ENCODE measurements at regions not wholly inside any gene's neighbourhood (a gene's known extent, or its start where the extent isn't known, plus 50 kb on each side); places are given as distances from the start of the nearest gene placed in this dataset.
"Not testable (repeated sequence)": the region's sequence is repeated elsewhere in the genome, so short reads cannot be mapped to it uniquely, and the experiment has no call there.

GRCh38 chr2:18077704-18078103 lies 199.2 kb downstream of the KCNS3 start:
- DNase-seq (ENCODE audit: low read depth) = no peak

DNA sequence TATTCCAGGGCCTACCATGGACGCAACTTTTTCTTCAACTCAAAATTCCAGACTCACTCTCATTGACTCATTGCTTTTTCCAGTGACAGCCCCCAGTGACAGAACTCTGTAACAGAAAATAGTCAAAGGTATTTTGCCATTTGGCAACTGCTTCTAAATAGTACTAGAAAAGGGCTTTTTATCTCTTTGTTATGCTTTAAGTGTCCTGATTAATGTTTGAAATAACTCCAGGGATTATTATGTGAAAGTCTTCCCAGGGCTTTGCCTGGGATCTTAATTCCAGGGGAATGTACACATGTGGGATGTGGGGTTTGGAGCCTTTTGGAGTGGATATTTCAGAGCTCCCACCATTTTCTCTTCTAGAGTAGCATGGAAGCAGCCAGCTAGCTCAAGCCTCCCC lies 198.8 kb downstream of the KCNS3 start:
- DNase-seq (ENCODE audit: low read depth) = no peak

DNA sequence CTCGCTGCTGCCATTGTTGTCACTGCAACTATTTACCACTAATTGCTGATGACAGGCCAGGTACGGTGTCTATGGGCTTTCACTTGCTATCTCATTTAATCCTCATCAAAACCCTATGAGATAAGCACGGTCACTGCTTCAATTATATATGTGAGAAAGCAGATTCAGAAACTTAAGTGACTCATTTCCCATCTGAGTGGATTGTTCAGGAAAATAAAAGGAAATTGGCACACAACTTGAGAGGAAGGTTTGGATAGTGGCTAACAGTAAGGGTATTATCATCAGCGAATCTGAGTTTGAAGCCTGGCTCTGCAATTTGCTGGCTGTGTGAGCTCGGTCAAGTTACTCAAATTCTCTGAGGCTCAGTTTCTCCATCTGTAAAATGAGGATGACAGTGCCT lies 196.0 kb downstream of the KCNS3 start:
- DNase-seq (ENCODE audit: low read depth) = no peak

DNA sequence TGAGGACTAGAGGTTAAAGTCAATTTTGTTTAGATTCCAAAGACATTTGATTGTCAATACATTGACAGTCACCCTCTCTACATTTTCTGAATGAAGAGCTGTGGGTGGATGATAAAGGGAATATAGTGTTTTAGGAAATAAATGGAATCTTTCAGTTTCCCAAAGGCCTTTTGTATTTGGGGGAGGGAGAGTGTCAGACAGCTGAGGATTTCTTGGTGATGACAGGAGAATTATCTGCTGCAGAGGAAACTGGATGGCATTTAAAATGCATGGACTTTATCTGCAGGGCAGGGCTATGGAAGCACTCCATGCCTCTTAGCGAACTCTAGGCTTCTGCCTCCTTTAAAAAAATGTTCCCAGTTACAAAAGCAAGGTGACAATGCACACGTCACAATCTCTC lies 195.1 kb downstream of the KCNS3 start:
- DNase-seq (ENCODE audit: low read depth) = no peak

DNA sequence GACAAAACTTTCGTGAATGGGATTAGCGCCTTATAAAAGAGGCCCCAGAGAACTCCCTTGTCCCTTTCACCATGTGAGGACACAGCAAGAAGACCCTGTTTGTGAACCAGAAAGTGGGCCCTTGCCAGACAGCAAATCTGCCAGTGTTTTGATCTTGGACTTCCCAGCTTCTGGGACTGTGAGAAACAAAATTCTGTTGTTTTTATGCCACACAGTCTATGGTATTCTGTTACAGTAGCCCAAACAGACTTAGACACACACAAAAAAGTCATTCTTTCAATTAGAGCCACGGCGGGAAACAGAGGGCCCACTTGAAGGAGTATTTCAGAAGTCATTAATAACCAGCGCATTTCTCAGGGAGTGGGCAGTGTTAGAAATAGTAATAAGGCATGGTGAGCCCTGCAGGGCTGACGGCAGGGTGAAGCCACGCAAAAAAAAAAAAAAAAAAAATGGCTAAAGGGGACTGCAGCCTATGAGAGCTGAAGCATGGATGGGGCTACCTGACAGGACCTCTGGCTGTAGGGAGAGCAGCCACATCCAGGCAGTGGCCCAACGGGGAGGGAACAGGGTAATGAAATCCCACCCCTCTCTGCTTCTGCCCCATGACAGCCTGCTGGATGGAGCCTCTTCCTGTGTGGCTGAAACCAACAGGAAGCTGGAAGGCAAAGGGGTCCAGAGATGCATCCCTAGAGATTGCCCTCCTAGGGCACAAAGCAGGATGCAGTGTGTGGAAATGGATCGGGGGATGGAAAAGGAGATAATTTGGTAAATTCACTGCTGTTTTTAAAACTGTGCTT lies 189.3 kb downstream of the KCNS3 start:
- DNase-seq (ENCODE audit: low read depth) = no peak

DNA sequence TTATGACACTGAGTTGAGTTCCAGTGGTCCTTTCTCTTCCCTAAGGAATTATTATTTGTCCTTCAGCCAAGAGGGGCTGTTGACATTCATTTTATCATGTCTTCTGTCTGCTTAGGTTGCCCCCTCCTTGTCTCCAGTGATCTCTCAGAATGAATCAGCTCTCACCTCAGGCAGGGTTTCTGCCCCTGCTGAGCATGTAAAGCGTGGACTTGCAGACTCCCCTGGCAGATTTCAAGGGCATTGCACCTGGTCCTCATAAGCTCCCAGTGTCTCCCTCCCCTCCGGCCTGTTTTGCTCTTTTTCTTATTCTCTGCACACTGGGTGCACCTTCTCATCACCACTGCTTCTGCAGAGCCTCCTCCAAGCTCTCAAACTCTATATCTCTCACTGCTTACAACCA lies 188.4 kb downstream of the KCNS3 start:
- no peak for DNase-seq (ENCODE audit: low read depth)

GRCh38 chr2:18066066-18066465 lies 187.6 kb downstream of the KCNS3 start:
- DNase-seq (ENCODE audit: low read depth) = no peak

DNA sequence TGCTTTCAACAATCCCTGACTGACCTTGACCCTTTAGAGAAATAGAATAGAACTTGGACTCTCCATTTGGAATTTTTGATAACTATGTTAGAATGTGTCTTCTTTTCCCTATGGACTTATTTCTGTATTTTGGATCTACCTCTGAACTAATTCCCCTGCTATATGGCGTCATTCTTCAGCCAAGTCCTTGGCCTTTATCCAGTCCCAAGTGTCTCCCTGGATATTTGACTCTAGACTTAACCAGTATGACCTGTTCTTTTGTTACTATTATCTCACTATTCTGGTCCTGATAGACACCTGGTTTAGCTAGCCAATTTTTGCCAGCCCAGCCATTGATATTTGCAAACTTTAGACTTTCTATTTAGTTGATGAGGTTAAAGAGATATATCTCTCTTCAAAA lies 186.8 kb downstream of the KCNS3 start:
- no peak for DNase-seq (ENCODE audit: low read depth)

GRCh38 chr2:18063826-18064470 lies 185.5 kb downstream of the KCNS3 start:
- no peak for DNase-seq (ENCODE audit: low read depth)

DNA sequence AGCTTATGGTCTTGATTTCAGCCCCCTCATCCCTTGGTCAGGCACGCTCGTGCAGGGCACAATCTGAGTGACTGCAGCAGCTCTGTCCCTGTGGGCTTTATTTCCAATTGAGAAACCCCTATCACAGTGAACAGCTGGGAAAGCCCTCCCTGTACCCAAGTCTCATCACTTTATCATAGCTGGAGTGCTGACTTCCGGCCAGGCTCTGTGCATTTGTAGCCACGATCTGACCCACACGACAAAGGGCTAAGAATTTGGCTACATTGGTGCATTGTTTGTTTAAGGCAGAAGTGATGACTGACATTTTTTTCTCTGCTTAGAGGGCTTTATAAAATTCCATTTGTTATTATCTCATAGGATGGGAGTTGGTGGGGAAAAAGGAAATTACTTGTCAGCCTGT lies 184.4 kb downstream of the KCNS3 start:
- no peak for DNase-seq (ENCODE audit: low read depth)

DNA sequence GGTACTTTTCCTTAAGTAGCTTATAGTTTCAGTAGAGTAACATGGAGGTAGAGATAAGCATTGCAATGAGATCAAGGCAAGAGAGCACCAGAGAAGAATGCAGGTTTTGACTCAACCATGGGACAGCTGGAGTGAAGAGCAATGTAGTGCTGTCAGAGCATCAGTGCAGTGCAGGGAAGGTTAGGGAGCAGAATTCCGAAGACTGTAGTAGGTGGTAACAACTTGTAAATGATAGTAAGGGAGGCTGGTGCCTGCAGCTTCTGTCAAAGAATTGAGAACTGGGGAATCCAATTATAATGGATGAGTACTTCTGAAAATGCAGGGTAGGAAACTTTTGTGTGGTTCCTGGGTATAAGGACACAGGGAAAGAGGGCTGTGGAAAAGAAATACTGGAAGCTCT lies 183.2 kb downstream of the KCNS3 start:
- DNase-seq (ENCODE audit: low read depth) = no peak

DNA sequence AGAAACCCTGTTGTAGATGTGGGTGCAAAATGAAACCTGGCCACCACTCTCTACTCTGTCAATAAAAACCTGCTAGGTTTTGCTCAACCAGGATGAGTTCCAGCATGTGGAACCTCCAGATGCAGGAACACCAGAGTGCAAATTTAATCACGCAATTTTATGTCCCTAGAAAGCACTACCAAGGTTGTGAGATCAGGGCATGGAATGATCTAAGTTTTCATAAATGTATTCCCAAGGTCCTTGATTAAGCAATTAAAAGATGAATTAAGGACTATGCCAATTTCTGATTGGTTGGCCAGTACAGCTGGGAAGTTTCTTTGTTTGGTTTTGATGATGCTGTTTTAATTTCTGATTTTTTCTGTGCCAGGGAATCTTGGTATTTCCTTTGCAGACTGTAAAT lies 179.2 kb downstream of the KCNS3 start:
- no peak for DNase-seq (ENCODE audit: low read depth)

DNA sequence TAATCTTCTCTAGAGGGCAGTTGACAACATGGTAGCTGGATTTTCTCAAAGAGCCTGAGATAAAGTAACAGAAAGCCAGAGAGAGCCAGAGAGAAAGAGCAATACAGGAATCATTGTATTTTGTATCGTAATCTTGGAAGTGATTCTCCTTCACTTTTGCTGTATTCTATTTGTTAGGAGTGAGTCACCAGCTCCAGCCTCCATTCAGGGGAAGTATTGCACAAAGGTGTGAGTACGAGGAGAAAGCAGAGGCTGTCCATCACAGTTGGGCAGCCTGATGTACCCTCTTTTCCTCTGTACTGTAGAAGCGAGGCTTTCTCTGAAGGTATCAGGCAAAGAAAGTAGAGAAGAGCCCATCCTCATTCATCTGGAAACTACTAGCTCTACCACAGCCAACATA lies 176.8 kb downstream of the KCNS3 start:
- no peak for DNase-seq (ENCODE audit: low read depth)

DNA sequence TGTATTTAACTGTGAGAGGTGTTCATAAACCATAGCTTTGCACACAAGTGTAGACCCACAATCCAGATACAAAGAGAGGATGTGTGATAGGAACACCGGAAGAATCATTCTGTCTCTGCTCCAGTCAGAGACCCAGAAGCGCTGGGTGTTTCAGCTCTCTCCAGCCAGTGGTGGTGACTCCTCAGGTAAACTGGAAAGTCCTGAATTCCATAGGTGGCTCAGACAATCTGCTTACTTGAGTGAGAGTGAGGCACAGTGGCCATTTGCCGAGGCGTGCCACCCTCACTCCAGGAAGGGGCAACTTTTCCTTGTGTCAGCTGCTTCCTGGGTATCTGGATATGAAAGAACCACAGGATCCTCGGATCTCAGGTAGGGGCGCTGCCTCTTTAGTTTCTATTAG lies 171.5 kb downstream of the KCNS3 start:
- no peak for DNase-seq (ENCODE audit: low read depth)

DNA sequence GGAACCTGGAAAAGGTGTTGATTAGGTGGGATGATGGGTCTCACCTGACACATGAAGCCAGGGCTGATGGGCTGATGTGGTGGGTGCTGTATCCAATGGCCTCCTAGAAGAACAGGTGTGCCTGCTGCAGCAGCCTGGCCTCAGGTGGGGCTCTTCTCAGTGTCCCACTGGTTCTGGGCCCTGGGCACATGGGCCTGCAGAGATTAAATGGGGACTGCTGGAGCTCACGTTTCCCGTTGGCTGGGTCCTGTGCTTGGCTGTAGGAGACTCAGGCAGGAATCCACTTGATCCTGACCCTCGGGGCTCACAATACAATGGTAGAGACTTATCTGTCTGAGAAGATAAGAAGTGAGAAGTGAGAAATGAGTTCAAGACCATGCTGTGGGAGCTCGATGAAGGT lies 170.9 kb downstream of the KCNS3 start:
- DNase-seq (ENCODE audit: low read depth) = no peak

GRCh38 chr2:18047896-18048657 lies 169.6 kb downstream of the KCNS3 start:
- DNase-seq (ENCODE audit: low read depth) = no peak

DNA sequence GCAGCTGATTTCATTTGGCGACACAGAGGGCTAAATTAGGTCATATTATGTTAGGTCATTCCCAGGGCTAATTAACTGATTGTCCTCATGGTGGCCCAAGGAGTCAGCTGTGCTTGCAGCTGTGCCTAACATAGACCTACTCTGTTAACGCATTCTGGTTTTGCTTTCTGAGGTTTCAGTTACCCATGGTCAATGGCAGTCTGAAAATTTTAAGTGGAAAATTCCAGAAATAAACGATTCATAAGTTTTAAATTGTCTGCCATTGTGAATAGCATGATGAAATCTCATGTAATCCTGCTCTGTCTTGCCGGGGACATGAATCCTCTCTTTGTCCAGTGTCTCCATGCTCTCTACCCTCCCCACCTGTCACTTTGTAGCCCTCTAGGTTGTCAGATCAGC lies 168.7 kb downstream of the KCNS3 start:
- no peak for DNase-seq (ENCODE audit: low read depth)

DNA sequence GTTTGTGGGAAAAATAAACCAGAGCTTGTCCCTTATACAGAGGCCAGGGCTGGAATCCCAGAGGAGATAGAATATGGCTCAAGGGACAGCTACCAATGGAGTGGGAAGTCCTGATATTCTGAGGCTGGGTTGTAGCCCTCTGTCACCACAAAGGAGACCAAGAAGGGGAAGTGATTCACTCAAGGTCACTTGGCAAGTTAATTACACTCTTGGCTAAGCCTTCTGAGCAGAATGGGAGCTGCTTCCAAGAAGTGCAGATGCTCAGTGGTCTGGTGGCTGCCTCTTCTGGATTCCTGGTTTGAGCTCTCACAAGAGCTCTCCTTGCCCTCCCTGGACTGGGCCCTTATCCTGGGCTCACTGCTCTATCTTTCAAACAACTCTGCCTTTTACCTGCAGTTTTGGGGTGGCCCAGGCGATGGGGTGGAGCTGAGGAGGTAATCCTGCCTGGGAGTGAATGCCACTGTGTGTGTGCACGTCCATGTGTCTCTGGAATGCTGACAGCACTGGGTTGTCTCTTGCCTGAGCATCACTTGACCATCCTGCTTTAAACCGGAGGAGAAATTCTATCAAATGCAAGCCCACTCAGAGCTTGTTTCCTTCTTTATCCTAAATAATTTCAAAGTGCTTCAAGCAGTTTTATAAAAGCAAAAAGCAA lies 168.2 kb downstream of the KCNS3 start:
- DNase-seq (ENCODE audit: low read depth) = no peak

GRCh38 chr2:18046017-18046416 lies 167.6 kb downstream of the KCNS3 start:
- DNase-seq (ENCODE audit: low read depth) = no peak

GRCh38 chr2:18045230-18045629 lies 166.8 kb downstream of the KCNS3 start:
- DNase-seq (ENCODE audit: low read depth) = no peak

GRCh38 chr2:18017381-18017780 lies 138.9 kb downstream of the KCNS3 start:
- not testable (repeated sequence) for DNase-seq (ENCODE audit: low read depth)

DNA sequence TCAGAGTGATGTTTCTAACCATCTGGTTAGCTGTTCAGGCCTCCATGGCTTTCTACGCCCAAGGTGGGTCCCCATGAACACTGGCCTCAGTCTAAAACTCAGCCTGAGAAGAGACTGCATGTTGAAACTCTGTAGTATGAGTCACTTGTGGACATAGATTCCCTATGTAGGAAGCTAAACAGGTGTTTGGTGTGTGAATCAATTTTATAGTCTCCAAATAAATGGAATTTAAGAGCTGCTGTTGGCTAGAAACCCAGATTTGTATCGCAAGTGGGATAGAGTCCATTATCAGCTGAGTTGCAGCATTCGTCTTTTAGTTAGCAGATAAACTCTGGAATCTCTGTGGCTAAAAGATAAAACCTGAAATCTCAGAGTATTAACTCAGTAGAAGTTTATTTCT lies 131.4 kb downstream of the KCNS3 start:
- DNase-seq (ENCODE audit: low read depth) = no peak

DNA sequence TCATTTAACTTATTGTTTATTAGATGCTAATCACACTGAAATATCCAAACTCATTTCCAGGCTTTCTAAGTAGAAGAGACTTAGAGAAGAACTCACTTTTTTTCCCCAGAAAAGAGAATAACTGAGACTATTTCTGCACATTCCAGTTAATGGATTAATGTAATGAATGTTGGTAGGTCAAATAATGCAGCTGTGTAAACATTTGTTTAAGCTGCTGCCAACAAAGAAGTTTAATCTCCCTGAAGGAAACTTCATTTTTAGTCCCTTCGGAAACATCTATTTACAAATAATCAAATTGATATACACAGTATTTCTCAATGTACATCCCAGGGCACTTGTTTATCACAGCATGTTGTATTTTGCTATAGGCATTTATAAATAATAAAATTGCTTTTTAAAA lies 126.9 kb downstream of the KCNS3 start:
- no peak for DNase-seq (ENCODE audit: low read depth)
